PFSK-1 (cell line): ENCODE measurements at regions not wholly inside any gene's neighbourhood (a gene's known extent, or its start where the extent isn't known, plus 50 kb on each side); places are given as distances from the start of the nearest gene placed in this dataset.

Experiments used
- FOXP2 ChIP-seq: optimal IDR thresholded peaks from 2 replicates; pipeline ENCODE3; 2011; ENCODE audit warnings: borderline replicate concordance, control low read depth, inconsistent platforms; ENCODE audit not compliant: insufficient read depth; ENCODE audit errors: extremely low read length, extremely low read depth
- POLR2AphosphoS5 ChIP-seq: IDR thresholded peaks from 2 replicates; pipeline ENCODE4 v1.6.1; 2012; ENCODE audit warnings: low read depth, mild to moderate bottlenecking, control low read depth, low read length, moderate library complexity
- REST ChIP-seq, 2 experiments: IDR thresholded peaks; 2 replicates each; pipeline versions ENCODE4 v1.6.1 to v1.8.0; 2011 to 2012; ENCODE audit warnings: low read depth in 2 of 2, low read length in 2 of 2, control low read depth in 1 of 2, inconsistent platforms in 1 of 2, mild to moderate bottlenecking in 1 of 2, moderate library complexity in 1 of 2; ENCODE audit not compliant: insufficient read depth in 1 of 2
- SIN3A ChIP-seq: IDR thresholded peaks from 2 replicates; pipeline ENCODE4 v1.6.1; 2012; ENCODE audit warnings: mild to moderate bottlenecking, low read length, moderate library complexity, borderline replicate concordance; ENCODE audit not compliant: insufficient read depth
- TAF1 ChIP-seq: IDR thresholded peaks from 2 replicates; pipeline ENCODE4 v1.6.1; 2012; ENCODE audit warnings: low read length, control low read depth, borderline replicate concordance; ENCODE audit not compliant: insufficient read depth

DNA sequence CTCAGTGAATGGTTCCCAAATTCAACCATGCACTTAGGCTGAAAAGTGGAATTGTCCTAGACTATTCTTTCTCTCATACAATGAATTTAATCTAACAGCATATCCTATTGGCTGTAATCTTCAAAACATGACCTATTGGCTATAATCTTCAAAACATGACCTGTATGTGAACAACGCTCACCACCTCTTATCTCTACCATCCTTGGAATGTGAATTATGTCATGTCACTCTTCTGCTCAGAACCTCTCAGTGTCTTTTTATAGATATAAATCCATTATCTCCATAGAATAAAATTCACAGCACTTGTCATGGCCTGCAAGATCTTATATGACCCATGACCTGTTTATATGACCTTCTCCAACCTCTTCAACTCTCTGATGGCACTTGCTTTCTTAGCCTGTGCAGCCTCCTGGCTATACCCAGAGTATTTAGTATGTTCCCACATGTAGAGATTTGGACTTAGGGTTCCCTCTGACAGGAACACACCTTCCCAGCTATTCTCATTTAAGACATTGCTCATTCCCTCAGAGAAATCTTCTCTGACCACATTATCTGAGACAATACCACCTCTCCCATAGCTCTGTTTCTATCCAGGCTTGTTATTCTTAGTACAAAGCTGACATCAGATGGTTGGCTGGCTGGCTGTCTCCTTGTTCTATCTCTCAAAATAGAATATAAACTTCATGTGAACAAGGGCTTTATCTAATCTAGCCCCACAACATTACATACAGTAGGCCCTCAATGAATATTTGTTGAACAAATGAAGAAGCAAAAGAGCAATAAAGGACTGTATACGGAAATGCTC, 275.0 kb upstream of the PREP start:
- TF ChIP-seq SIN3A (no peak), TAF1 (no peak), REST (IDR thresholded peaks at IDR 0.05; ENCODE audit: insufficient read depth in 1 of 2, low read depth in 2 of 2, low read length in 2 of 2) (no peak), POLR2AphosphoS5 (no peak), FOXP2 (no peak)

GRCh38 chr6:105676857-105677256, 274.0 kb upstream of the PREP start:
- TF ChIP-seq REST (IDR thresholded peaks at IDR 0.05; ENCODE audit: insufficient read depth in 1 of 2, low read depth in 2 of 2, low read length in 2 of 2) (no peak), FOXP2 (no peak), TAF1 (no peak), POLR2AphosphoS5 (no peak), SIN3A (no peak)

GRCh38 chr6:105675715-105676397, 273.0 kb upstream of the PREP start:
- TF ChIP-seq SIN3A, result no peak
- TF ChIP-seq POLR2AphosphoS5, result no peak
- no peak for TF ChIP-seq FOXP2
- no peak for TF ChIP-seq REST (IDR thresholded peaks at IDR 0.05; ENCODE audit: insufficient read depth in 1 of 2, low read depth in 2 of 2, low read length in 2 of 2)
- no peak for TF ChIP-seq TAF1

GRCh38 chr6:105669232-105669631, 266.4 kb upstream of the PREP start:
- TF ChIP-seq REST (IDR thresholded peaks at IDR 0.05; ENCODE audit: insufficient read depth in 1 of 2, low read depth in 2 of 2, low read length in 2 of 2) (no peak), SIN3A (no peak), FOXP2 (no peak), POLR2AphosphoS5 (no peak), TAF1 (no peak)
